GM18907 (cell line): ENCODE measurements at regions not wholly inside any gene's neighbourhood (a gene's known extent, or its start where the extent isn't known, plus 50 kb on each side); places are given as distances from the start of the nearest gene placed in this dataset.
A peak's percentile ranks its signal among the peaks of the same experiment; 100 is the strongest.
"Not testable (repeated sequence)": the region's sequence is repeated elsewhere in the genome, so short reads cannot be mapped to it uniquely, and the experiment has no call there.

Source experiments
- ATAC-seq: cut with Tn5 transposase; IDR thresholded peaks from one replicate; pipeline ENCODE4 v1.9.1; 2021; ENCODE audit warnings: mild to moderate bottlenecking, moderate library complexity; ENCODE audit not compliant: unreplicated experiment

- no peak for ATAC-seq
These were observed 159.5 kb upstream of the OLIG3 start for GRCh38 chr6:137653706-137654059.

GRCh38 chr6:137654365-137654981, 160.3 kb upstream of the OLIG3 start:
- ATAC-seq: no peak

- no peak for ATAC-seq
These were observed 161.1 kb upstream of the OLIG3 start for GRCh38 chr6:137655291-137655690.

- no peak for ATAC-seq
These were observed 162.5 kb upstream of the OLIG3 start for GRCh38 chr6:137656735-137657134.

GRCh38 chr6:137657351-137657911, 163.2 kb upstream of the OLIG3 start:
- ATAC-seq: no peak

- ATAC-seq: no peak
These were observed 164.1 kb upstream of the OLIG3 start for GRCh38 chr6:137658287-137658686.

GRCh38 chr6:137659871-137660270, 165.7 kb upstream of the OLIG3 start:
- no peak for ATAC-seq

- ATAC-seq: no peak
These were observed 166.1 kb upstream of the OLIG3 start for GRCh38 chr6:137660296-137660731.

- no peak for ATAC-seq
These were observed 167.4 kb upstream of the OLIG3 start for GRCh38 chr6:137661601-137662000.

- no peak for ATAC-seq
These were observed 170.0 kb upstream of the OLIG3 start for GRCh38 chr6:137664183-137664582.

GRCh38 chr6:137665342-137665934, 171.2 kb upstream of the OLIG3 start:
- no peak for ATAC-seq

- no peak for ATAC-seq
These were observed 172.1 kb upstream of the OLIG3 start for GRCh38 chr6:137666202-137666774.

- ATAC-seq: no peak
These were observed 179.4 kb upstream of the OLIG3 start for GRCh38 chr6:137673603-137674002.

- ATAC-seq: peak; percentile 52
These were observed 182.7 kb upstream of the OLIG3 start for GRCh38 chr6:137676888-137677287.

- no peak for ATAC-seq
These were observed 183.5 kb upstream of the OLIG3 start for GRCh38 chr6:137677709-137678108.

- ATAC-seq: no peak
These were observed 184.3 kb upstream of the OLIG3 start for GRCh38 chr6:137678451-137678850.

GRCh38 chr6:137680705-137681346, 186.2 kb upstream of the TNFAIP3 start:
- ATAC-seq: peak; percentile 51

GRCh38 chr6:137681445-137682009, 185.5 kb upstream of the TNFAIP3 start:
- ATAC-seq: no peak

GRCh38 chr6:137682658-137683057, 184.4 kb upstream of the TNFAIP3 start:
- not testable (repeated sequence) for ATAC-seq

- no peak for ATAC-seq
These were observed 183.1 kb upstream of the TNFAIP3 start for GRCh38 chr6:137683916-137684315.

GRCh38 chr6:137685798-137686375, 181.2 kb upstream of the TNFAIP3 start:
- ATAC-seq: no peak
